Type B pancreatic cell (in vitro differentiated cells): ENCODE measurements at regions not wholly inside any gene's neighbourhood (a gene's known extent, or its start where the extent isn't known, plus 50 kb on each side); places are given as distances from the start of the nearest gene placed in this dataset.

Source experiments
- DNase-seq: peaks from one replicate; pipeline ENCODE4 v3.0.0; 2021; ENCODE audit warnings: mixed read lengths; ENCODE audit not compliant: unreplicated experiment; ENCODE audit errors: extremely low spot score
- H3K27ac Mint-ChIP-seq: 2 replicates; pipeline ENCODE4 v1.8.0; 2021; ENCODE audit warnings: mild to moderate bottlenecking, mixed read lengths
- H3K27me3 Mint-ChIP-seq: 2 replicates; pipeline ENCODE4 v1.8.0; 2021; ENCODE audit warnings: mixed read lengths
- H3K36me3 Mint-ChIP-seq: 2 replicates; pipeline ENCODE4 v1.8.0; 2021; ENCODE audit warnings: mixed read lengths
- H3K4me1 Mint-ChIP-seq: one replicate; pipeline ENCODE4 v1.8.0; 2021; ENCODE audit warnings: mixed read lengths; ENCODE audit not compliant: unreplicated experiment
- H3K4me3 Mint-ChIP-seq: 2 replicates; pipeline ENCODE4 v1.8.0; 2021; ENCODE audit warnings: mild to moderate bottlenecking, mixed read lengths
- H3K9me3 Mint-ChIP-seq: 2 replicates; pipeline ENCODE4 v1.8.0; 2021; ENCODE audit warnings: mixed read lengths
- CTCF ChIP-seq: fragments of 200-600 bp; sonication (generic); conservative IDR thresholded peaks from 2 replicates; pipeline ENCODE4 v1.5.0; 2021; ENCODE audit warnings: antibody characterized with exemption, mild to moderate bottlenecking

GRCh38 chr6:40728643-40729042 lies 141.5 kb upstream of the LRFN2 start:
- Mint-ChIP-seq H3K27me3 (peaks cover 5% of the 10 kb centered on the region), H3K4me3 (no peak overlapping the region), H3K9me3 (no peaks in the 10 kb centered on the region), H3K4me1 (peaks cover 33% of the 10 kb centered on the region), H3K36me3 (no peaks in the 10 kb centered on the region), H3K27ac (no peak overlapping the region)
- TF ChIP-seq CTCF, result no peak
- DNase-seq, result no peak

- no peak overlapping the region for H3K27ac Mint-ChIP-seq
- H3K27me3 Mint-ChIP-seq, result peaks cover 8% of the 10 kb centered on the region
- H3K4me3 Mint-ChIP-seq, result no peak overlapping the region
- peak; percentile 49 for TF ChIP-seq CTCF
- H3K9me3 Mint-ChIP-seq, result no peaks in the 10 kb centered on the region
- DNase-seq, result no peak
- H3K36me3 Mint-ChIP-seq, result no peaks in the 10 kb centered on the region
- peaks cover 37% of the 10 kb centered on the region for H3K4me1 Mint-ChIP-seq
Measured at GRCh38 chr6:40727271-40727670, 140.1 kb upstream of the LRFN2 start.

GRCh38 chr6:40726853-40727252 lies 139.7 kb upstream of the LRFN2 start:
- no peak overlapping the region for H3K27ac Mint-ChIP-seq
- DNase-seq, result no peak
- no peaks in the 10 kb centered on the region for H3K36me3 Mint-ChIP-seq
- no peaks in the 10 kb centered on the region for H3K9me3 Mint-ChIP-seq
- peaks cover 8% of the 10 kb centered on the region for H3K27me3 Mint-ChIP-seq
- H3K4me3 Mint-ChIP-seq, result no peak overlapping the region
- H3K4me1 Mint-ChIP-seq, result peaks cover 42% of the 10 kb centered on the region
- TF ChIP-seq CTCF, result no peak

- TF ChIP-seq CTCF, result no peak
- Mint-ChIP-seq H3K27ac (no peak overlapping the region), H3K4me3 (no peak overlapping the region), H3K36me3 (no peaks in the 10 kb centered on the region), H3K27me3 (peaks cover 8% of the 10 kb centered on the region), H3K9me3 (no peaks in the 10 kb centered on the region), H3K4me1 (peaks cover 45% of the 10 kb centered on the region)
- no peak for DNase-seq
Measured at GRCh38 chr6:40725390-40725789, 138.2 kb upstream of the LRFN2 start.

GRCh38 chr6:40724886-40725285 lies 137.7 kb upstream of the LRFN2 start:
- no peak overlapping the region for H3K27ac Mint-ChIP-seq
- DNase-seq, result no peak
- TF ChIP-seq CTCF, result no peak
- H3K36me3 Mint-ChIP-seq, result no peaks in the 10 kb centered on the region
- peaks cover 45% of the 10 kb centered on the region for H3K4me1 Mint-ChIP-seq
- no peak overlapping the region for H3K4me3 Mint-ChIP-seq
- no peaks in the 10 kb centered on the region for H3K9me3 Mint-ChIP-seq
- peaks cover 8% of the 10 kb centered on the region for H3K27me3 Mint-ChIP-seq

GRCh38 chr6:40723967-40724366 lies 136.8 kb upstream of the LRFN2 start:
- TF ChIP-seq CTCF, result no peak
- DNase-seq, result no peak
- H3K27ac Mint-ChIP-seq, result no peak overlapping the region
- peaks cover 11% of the 10 kb centered on the region for H3K27me3 Mint-ChIP-seq
- H3K9me3 Mint-ChIP-seq, result no peaks in the 10 kb centered on the region
- H3K4me3 Mint-ChIP-seq, result no peak overlapping the region
- no peaks in the 10 kb centered on the region for H3K36me3 Mint-ChIP-seq
- H3K4me1 Mint-ChIP-seq, result peaks cover 52% of the 10 kb centered on the region
